Endothelial cell of hepatic sinusoid (primary cell): ENCODE measurements at regions not wholly inside any gene's neighbourhood (a gene's known extent, or its start where the extent isn't known, plus 50 kb on each side); places are given as distances from the start of the nearest gene placed in this dataset.

Experiments
- in situ Hi-C: cut with HindIII; loops from 2 replicates; pipeline ENCODE4 v1.10.0; 2017; ENCODE audit warnings: low sequenced_read_pairs

DNA sequence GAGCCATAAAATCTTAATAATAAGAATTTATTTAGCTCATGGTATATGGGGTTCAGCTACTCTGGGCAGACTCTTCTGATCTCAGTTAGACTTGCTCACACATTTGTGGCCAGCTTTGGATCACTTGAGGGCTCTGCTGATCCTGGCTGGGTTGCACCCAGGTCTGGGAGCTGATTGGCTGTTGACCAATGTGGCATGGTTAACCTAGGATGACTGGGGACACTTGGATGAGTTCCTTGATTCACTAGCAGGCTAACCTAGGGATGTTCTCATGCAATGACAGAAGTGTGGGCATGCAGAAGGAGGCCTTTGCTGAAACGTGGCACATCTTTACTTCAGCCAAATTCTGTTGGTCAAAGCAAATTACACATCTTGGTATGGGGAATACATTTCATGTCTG is 569.5 kb downstream of the UTRN start:
- in situ Hi-C loops, result no loop called here

DNA sequence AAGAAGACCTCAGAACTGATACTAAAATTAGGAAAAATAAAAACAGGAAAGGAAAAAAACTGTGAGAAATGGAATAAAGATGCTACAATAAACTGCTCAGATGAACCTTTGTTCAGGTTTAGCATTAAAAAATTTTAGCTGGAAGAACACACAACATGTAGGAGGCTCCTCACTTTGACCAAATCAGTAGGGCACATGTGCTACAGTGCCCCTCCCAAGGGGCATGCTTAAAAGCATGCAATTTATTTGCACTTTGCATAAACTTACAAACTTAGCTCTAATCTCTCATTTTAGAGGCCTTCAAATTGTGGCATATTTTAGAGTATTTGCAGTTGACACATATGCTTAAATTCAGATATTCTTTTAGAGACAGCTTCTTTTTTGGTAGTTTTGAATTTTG is 570.2 kb downstream of the UTRN start:
- in situ Hi-C loops, result no loop called here

DNA sequence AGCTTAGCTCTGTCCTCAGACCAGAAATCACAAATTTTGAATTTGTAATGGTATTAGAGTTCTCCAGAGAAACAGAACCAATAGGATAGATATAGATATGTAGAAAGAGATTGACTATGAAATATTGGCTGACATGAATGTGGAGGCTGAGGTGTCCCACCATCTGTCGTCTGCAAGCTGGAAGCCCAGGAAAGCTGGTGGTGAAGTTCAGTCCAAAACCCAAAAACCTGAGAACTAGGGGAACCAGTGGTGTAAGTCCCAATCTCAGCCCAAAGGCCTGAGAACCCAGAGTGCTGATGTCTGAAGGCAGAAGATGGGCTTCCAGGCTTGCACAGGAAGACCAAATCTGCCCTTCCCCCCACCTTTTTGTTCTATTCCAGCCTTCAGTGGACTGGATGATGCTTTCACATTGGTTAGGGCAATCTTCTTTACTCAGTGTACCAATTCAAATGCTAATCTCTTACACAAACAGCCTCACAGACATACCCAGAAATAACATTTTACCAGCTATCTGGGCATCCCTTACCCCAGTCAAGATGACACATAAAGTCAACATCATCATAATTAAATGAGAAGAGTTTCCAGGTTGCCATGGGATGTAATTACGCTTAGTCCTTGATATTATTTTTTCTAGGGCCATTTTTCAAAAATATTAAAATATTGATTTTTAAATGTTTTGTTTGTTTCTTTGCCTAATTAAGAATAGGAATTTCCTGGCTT is 570.8 kb downstream of the UTRN start:
- in situ Hi-C loops, result no loop called here

DNA sequence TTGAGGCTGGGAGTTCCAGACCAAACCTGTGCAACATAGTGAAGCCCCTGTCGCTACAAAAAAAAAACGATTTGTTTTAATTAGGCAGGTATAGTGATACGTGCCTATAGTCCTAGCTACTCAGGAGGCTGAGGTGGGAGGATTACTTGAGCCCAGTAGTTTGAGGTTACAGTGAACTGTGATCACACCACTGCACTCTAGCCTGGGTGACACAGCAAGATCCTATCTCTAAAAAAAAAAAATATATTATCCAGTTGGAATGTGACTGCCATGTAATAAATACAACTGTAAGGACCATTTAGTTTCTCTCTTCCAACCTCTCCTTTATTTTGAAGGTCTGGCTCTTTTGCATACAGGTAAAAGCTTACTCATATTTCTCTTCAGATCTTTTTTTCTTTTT is 571.5 kb downstream of the UTRN start:
- in situ Hi-C loops, result no loop called here

DNA sequence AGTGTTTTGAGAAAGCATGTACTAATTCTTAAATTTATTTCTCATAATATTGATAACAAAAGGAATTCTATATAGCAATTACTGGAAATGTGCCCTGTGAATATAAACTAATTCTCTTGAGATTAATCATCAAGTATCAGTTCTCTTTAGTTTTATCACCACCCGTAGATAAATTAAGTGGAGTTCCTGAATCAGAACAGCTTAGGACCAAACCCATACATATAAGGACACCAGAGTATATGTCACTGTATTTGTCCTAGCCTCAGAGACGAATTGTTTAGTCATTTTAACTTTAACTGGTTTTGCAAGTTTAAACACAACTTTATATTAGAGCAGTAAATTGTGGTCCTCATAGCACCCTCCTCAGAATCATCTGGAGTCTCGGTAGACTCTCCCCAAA is 572.0 kb downstream of the UTRN start:
- in situ Hi-C loops, result no loop called here

DNA sequence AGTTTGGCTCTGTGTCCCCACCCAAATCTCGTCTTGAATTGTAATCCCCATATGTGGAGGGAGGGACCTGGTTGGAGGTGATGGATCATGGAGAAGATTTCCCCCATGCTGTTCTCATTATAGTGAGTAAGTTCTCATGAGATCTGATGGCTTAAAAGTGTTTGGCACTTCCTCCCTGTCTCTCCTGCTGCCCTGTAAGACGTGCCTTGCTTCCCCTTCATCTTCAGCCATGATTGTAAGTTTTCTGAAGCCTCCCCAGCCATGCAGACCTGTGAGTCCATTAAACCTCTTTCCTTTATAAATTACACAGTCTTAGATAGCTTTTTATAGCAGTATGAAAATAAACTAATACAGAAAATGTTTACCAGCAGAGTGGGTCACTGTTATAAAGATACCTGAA is 577.6 kb downstream of the UTRN start:
- in situ Hi-C loops, result no loop called here

DNA sequence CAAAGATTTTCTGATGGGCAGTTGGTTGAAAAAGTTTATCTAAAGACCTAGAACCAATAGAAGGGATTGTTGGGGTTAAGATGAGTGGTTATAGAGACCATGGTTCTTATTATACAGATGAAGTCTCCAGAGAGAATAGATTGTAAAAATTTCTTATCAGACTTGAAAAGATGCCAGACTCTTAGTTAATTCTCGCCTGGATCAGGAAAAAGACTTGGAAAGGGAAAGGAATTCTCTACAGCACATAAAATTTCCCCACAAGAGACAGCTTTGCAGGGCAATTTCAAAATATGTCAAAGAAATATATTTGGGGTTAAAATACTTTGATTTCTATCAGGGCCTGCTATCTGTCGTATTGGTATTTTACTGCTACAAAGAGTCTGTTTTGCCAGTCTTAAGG is 582.6 kb downstream of the UTRN start:
- in situ Hi-C loops, result no loop called here

DNA sequence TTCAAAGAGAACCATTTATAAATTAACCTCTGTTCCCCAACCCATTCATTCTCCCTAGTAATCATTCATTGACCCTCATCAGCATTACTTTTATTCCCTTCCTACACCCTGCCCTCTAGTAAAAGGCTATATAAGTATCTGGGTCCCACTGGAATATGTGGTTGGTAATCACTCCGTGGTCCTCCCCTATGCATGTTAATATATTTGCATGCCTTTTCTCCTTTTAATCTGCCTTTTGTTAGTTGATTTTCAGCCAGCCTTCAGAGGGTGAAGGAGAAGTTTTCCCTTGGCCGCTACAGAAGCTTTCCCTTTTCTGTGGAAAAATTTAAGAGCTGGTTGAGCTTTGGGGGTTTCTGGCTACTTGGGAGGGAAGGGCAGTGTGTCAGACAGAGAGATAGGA is 585.6 kb downstream of the UTRN start:
- in situ Hi-C loops, result no loop called here

DNA sequence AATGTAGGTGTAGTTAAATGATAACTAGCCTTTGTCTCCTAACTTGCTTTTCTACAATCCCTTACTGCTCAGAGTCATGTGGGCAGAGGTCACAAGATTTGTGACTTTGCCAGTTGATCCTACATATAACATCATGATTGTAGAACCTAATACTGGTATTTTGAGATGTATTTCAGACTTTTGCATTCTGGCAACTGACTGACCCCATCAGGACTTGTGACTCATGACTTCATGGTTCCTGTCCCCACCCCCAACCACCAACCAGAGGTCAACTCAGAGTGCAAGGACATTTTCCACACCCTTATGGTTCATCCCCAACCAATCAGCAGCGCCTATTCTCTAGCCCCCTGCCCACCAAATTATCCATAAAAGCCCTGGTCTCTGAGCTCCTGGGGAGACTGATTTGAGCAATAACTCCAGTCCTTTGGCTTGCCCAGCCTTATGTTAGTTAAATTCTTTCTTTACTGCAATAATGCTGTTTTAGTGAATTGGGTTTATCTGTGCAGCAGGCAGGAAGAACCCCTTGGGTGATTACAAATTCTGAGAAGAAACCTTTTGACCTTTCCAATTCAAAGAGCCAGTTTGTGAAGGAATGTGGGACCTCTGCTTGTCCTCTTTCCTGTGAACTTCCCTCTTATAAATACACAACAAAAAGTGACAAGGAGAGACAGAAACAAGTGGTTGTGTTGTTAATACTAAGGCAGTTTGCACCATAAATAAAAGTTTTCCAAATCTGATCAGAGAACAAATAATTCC is 588.7 kb downstream of the UTRN start:
- in situ Hi-C loops, result no loop called here

DNA sequence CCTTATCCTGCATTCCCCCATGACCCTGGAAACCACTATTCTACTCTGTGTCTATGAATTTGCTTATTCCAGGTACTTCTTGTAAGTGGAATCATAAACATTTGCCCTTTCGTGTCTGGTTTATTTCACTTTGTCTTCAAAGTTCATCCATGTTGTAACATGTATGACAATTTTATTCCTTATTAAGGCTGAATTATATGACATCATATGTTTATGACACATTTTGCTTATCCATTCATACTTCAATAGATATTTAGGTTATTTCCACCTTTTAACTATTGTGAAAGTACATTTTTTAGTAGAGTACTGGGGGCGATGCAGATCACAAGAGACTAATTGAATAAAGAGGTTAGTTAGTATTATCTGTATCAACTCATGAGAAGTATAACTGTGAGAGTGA is 591.6 kb downstream of the UTRN start:
- in situ Hi-C loops, result loop anchor here (5.0 kb wide), 1 partner anchor 39 kb away; no protein-coding TSS in a partner anchor

DNA sequence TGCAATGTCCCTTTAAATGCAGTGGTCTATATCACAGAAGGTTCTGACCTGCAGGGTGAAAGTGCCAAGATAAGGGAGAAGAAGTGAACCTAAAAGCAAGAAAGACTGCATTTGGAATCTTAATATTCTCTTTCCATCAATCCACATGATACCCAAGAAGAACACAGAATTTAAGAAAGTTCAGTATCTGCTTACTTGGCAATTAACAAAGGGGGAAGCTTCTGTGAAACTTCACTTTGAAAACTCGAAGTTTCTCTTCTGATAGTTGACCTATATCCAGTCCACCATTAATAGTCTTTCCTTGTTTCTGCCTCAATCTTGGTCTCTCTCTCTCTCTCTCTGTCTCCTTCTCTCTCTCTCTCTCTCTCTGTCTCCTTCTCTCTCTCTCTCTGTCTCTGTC is 592.0 kb downstream of the UTRN start:
- in situ Hi-C loops, result loop anchor here (5.0 kb wide), 1 partner anchor 40 kb away; no protein-coding TSS in a partner anchor

DNA sequence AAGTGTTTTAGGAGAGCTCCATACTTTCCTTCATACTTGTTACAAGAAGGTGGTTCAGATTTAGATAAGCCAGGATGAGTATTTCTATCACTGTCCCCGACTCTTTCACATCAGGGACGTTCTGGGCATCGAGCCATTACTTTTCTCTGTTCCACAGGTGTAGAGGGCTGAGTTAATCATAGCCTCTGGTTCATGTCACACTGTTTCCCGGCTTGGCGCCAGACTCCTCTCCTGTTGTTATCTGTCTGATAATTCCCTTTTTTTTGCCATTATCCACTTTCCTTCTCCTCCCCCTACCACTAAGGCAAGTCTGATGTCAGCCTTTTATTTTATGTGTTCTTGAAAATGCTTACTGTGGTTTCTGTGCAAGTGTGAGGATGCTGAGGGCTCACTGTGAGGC is 593.4 kb downstream of the UTRN start:
- in situ Hi-C loops, result loop anchor here (5.0 kb wide), 1 partner anchor 41 kb away; no protein-coding TSS in a partner anchor

DNA sequence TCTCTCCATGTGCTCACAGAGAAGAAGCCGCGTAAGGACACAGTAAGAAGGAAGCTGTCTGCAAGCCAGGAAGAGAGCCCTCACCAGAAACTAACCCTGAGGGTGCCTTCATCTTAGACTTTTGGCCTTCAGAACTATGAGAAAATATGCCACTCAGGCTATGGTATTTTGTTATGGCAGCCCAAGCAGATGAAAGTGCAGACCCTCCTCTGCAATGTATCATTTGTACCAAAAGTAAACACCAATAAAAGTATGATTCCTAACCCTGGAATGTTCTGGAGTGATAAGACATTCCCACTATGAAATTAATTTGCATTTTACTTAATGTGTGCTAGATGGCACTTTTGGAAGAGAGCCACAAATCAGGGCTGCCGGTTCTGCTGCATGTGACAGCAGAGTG is 594.3 kb downstream of the UTRN start:
- in situ Hi-C loops, result loop anchor here (5.0 kb wide), 1 partner anchor 42 kb away; no protein-coding TSS in a partner anchor

DNA sequence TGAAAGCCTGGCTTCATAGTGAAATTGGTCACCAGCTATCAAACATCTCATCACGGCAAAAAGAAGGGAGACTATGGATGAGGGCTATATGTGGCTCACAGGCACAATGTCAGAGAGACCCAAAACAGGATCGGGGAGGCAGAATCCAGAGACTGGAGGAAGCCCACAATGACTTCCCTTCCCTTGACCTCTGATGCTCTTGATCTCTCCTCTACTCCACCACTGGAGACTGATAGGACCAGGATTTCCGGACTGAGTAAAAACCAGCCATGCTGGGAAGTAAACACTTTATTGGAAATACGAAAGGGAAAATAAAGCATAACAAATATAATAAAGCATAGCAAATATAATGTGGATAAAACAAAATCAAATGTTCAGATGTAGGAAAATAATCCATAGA is 597.3 kb downstream of the UTRN start:
- in situ Hi-C loops, result no loop called here

DNA sequence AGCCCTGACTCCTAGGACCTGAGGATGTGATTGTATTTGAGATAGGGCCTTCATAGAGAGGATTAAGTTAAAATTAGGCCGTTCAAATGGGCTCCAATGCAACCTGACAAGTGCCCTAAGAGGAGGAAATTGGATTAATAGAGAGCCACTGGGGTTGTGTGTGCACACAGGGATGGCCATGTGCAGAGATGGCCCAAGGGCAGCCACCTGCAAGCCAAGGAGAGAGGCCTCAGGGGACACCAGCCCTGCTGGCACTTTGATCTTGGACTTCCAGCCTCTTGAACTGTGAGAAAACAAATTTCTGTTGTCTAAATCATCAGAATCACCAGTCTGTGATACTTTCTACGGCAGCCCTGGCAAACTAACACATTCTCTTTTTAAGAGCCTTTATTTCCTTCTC is 598.8 kb downstream of the UTRN start:
- in situ Hi-C loops, result no loop called here

DNA sequence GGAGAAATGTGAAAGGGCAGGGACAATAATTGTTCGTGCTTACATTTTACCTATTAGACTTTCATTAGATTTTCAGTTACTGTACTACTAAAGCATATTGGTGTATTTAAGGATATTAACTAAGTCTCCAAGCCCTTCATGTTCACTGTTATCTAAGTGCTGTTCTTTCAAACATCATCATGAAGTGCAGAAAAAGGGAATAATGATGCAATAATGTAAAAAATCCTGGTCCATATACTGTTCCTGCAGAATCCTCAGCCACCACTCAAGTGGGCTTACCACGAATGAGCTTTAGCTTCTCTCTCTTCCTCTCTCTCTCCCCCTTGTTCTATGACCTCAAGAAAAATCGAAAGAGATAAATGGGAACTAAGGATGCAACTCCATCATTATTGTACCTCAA is 600.7 kb downstream of the UTRN start:
- in situ Hi-C loops, result no loop called here

DNA sequence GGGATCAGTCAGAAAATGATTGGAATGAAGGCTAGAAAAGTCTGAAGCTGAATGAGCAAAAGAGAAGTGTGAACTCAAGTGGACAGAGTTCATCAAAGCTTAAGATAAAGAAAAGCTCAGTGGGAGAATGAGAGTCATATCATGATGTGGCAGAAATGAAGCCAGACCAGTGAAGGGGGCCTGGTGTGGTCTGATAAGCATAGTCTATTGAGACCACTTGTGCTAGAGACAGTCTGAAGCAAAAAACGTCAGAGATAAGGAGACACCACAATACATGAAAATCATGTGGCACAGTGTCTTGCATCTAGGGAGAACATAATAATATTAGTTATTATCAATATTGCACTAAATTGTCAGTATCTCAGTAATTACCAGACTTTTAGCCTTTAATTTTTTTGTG is 601.5 kb downstream of the UTRN start:
- in situ Hi-C loops, result no loop called here

DNA sequence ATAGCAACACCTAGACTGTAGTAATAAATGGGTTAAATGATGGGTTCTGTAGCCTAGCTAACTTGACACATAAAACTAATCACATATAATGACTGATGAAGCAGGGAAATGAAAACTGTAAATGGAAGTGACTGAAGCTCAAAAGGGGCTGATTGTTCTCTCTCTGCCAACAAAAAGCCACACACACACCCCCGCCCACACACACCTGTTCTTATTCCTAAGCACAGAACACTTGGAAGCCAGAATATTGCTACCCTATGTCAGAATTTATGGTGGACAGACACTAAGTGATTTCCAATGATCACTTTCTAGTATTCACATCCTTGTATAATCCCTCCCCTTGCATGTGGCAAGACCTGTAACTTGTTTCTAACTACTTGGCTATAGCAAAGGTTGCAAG is 603.5 kb downstream of the UTRN start:
- in situ Hi-C loops, result no loop called here

DNA sequence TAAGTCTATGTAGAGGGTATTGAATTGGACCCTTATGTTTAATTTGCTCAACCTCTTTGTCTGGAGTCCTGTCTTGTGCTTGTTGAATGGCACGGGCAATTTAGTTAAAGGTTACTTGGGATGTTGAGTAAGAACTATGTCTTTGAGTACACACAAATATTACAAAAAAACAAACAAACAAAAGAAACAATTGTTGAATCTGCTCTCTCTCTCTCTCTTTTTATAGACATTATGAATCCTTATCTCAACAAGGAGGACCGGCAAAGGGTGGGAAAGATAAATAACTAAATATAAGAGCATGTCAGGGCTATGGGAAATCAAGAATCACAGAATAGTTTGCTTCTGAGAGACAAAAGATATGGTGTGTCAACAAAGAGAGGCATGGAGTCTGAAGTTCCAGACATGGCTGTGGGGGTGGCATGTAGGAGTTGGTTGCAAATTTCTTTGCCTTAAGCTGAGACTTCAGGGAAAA is 608.6 kb downstream of the UTRN start:
- in situ Hi-C loops, result no loop called here

DNA sequence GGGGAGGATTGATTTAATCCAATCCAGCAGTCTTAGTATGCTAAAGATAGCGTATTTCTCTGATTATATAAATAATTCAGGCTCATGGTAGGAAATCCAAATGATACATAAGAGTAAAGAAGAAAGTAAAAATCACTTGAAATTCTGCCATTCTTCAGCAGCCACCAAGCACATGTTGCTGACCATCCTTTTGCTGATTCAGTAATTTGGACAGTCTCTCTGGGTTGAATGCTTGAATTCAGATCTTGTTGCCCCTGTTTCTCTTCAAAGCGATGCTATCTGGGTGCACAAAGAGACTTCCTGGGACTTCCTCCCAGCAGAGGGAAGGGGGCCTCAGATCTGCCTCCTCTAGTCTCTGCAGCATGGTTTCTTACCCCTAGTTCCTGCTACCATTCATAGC is 609.1 kb downstream of the UTRN start:
- in situ Hi-C loops, result no loop called here

DNA sequence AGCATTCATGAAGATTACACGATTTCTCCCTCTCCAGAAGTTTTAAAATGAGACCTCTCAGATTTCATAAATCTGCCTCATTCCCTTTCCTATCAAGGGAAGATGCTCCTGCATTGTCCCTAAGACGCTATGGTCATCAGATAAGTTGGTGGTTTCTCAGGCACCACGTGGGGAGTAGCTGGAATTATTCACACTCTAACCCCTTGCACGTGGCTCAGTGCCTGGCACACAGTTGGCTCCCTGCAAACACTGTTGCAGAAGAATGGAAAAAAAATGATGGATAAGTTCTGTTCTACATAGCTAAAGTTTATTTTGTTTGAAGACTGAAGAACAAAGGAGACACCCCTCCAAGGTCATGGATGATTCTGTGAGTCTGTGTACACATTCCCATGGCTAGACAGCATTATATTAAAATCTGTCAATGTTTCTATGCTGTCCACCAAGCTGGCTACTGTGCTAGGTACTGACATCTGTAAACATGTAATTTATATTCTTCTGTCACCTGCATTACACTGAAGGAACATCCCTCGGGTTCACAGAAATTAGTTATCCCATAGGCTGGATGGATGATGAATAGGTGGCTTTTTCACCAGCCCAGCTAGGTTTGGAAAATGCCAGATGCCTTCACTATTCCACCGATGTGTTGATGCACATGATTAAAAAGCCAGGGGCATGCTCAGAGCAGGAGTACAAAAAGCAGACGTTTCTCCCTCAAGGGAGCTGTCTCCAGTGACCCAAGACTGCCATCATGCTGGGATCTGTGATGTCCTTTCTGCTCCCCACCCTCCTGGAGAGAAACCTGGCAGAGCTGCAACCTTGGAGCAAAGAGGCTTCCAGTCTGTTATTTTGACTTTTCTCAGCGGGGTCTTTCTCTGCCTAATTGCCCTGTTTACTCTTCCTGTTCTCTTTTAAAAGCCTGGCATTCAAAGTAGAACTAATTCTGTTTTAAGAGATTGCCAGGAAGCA is 610.5 kb downstream of the UTRN start:
- in situ Hi-C loops, result no loop called here
